HCEC 1CT (cell line): ENCODE measurements at regions not wholly inside any gene's neighbourhood (a gene's known extent, or its start where the extent isn't known, plus 50 kb on each side); places are given as distances from the start of the nearest gene placed in this dataset.
A peak's percentile ranks its signal among the peaks of the same experiment; 100 is the strongest.

Experiments
- DNase-seq: peaks from one replicate; pipeline ENCODE4 v3.0.0-alpha.2; 2017

DNA sequence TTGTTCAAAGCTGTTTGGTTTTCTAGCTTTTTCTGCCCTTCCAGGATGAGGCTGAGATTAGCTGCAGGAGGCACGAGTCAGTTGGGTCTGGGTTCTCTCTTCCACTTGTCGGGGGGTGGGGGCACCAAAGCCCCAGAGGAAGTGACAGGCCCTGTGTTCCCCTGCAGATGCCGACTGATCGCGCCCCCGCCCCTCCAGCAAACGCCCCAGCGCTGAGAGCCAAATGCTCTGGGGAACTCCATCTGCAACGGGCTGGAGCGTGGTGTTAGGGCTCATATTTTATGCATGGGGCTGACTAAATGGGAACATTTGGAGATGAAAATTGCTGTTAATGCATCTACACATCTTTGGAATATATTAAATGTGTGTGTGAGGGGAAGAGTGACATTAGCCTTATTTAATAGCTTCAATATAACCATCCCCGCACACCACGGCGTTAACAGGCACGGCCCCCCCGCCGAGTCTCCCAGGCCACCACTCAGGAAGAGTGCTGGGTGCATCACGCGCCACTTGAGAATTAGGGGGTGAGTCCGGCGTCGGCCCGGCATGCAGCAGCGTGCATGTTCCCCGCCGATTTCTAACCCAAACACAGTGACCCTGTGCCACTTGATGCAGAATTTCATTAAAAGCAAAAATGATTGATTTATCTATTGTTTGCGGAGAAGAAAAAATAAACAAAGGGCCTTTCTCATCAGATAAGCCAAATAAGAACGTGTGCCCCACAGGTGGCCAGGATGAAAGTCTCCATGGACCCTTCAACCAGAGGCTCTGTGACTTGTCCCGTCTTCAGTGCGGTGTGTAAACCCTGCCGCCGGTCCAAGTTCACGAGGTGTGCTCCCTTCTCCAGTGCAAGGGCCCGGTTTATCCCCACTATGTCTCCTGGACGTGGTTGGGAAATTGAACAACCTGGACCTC is 165.0 kb upstream of the RTL1 start:
- DNase-seq, result no peak

DNA sequence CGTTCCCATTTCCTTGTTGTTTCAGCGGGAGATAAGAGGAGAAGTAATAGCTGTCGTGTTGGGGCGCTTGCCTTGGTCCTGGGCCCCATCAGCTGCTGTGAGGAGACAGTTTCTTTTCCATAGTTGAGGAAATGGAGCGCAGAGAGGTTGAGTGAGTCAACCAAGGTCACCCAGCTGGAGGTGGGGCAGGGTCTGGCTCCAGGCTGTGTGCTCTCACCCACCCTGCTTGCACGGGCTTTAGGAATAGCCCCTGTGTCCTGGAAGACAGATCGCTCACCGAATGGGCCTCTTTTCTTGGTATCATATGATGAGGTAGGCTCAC is 165.7 kb upstream of the RTL1 start:
- no peak for DNase-seq

DNA sequence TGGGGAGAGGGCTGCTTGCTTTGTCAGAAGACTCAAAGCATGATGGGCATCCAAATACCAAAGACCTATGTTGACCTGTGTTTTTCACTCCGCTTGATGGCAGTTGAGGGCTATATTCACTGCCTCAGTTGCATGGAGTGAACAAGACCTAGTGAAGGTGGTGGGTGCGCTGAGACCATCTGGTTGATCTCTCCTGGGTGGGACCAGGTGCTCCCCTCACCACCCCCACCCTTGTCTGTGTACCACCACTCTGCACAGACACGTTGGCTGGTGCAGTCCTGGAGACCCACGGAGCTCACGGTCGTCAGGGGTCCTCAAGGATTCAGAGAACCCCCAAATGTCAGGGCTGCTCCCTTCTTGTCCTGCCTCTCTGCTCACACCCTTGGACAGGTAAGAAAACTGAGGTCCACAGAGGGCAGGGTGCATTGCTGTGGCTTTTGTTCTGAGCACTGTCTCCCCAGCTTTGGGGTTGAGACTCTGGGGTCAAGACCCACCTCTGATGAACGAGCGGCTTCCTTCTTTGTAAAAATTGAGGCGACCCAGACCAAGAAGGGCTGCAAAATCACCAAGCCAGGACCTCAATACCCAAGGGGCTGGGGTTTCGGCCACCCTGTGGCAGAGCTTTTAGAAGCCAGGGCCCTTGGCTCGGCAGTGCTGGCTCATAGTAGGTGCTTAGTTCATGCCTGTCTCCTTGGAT is 166.3 kb upstream of the RTL1 start:
- no peak for DNase-seq

DNA sequence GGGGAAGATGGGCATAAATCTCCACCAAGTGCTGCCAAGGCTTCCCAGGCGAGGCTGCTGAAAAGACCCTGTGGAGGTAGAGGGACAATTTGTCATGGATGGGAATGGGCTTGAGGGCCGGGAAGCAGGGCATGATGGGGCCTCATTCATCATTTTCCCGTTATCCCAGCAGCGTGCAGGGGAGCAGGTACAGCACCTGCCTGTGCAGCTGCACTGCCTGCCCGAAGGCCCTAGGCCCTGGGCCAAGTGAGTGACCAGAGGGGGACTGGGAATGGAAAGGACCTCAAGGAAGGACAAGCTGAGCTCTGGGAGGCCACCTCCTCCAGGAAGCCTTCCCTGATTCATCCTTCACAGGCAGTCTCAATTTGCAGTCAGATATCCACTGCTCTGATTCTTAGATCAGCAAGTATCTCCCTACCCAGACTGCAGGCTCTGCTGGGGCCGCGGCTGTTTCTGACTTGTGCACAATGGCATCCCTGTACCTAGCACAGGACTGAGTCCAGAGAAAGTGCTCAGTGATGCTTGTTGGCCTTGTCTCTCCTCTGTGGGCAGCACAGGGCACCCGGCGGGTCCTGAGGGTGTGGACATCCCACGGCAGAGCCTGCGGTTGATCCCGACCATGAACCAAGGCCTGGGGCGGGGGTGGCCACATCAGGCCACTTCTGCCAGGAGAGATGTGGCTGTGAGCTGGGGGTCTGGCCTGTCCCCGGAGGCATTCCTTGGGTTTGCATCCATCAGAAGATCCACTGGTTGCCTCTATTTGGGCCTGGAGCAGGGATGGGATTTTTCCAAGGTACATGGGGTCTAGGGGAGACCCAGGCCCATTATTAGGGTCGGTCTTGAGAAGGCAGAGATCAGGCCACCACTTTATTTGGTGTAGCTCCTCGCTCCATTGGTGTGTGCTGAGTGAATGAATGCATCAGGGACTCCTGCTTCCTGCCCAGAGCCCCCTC is 167.3 kb upstream of the RTL1 start:
- no peak for DNase-seq

DNA sequence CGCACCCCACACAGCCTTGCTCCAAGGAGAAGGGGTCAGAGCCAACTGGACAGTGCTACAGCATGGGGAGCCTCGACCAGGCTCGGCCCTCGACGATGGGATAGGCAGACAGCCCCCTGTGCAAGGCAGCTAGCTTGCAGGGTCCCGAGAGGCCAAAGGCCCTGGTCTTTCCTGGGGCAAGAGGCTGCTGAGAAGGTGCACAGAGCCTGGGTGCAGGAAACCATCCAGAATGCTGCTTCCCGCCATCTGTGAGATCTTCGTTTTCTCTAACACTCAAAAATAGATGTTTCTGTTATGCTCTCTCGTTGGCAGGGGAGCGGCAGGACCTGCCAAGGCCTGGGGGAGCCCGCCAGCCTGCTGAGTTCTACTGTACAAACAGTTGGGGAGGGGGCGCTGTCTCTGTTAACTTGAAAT is 168.0 kb upstream of the RTL1 start:
- DNase-seq, result no peak

DNA sequence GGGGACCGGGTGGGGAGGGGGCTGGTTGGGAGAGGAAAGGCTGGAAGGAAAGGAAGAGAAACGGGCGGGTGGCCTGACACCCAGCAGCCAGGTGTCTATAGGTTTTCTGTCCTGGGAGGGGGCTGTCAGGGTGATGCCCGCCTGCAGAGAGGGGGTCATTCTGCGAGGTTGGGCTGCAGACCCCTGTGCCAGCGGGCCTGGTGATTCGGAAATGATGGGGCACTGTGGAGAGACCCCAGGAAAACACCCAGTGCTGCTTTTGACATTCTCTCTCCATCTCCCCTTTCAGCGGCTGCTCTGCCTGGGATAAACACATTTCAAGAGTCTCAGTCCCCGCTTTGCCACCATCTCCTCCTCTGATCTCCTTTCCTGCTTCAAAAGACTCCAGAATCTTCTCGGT is 168.5 kb upstream of the RTL1 start:
- DNase-seq, result no peak

DNA sequence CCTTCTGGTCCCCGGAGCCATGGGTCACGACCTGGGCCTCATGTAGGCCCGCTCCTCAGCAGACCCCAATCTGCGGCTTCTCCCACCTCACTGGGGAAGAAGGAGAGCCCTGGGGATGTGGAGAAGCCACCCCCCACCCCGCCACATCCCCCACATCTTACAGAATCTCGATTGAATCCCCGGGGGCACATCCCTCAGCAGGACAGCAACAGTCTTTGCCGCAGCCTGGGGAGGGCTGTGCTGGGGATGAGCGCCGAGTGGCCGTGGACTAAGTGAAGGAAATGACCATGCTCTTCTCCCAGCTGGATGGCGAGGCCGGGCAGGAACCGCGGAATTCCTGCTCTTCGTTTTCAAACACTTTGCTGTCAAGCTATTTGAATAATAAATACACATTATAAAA is 169.0 kb upstream of the RTL1 start:
- no peak for DNase-seq

DNA sequence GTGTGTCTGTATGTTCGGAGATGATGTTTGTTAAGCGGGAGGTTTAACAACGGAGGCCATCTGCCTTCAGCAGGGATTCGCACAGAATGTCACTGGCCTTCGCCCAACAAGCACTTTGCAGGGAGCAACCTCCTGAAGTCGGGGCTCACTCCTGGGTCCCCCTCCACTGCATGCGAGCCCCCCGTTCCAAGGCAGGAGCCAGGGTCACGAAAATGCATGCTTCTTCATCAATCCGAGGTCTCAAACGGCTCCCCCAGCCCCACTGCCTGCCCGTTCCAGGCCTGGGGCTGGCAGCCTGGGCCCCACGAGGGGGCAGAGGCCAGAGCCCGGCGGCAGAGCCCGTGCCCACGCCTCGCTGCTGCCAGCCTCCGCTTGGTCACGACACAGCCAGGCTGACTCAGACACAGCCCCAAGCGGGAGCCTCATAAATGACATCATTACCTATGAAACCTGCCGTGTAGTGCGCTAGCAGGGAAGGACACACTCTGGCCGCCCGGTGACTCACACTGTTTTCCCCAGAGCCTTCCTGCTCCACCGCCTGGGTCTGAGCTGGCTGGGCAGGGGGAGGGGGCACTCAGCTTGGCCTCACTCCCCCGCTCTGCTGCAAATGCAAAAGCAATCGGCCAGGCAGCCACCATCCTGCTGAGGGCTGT is 169.5 kb upstream of the RTL1 start:
- DNase-seq, result peak; percentile 80

DNA sequence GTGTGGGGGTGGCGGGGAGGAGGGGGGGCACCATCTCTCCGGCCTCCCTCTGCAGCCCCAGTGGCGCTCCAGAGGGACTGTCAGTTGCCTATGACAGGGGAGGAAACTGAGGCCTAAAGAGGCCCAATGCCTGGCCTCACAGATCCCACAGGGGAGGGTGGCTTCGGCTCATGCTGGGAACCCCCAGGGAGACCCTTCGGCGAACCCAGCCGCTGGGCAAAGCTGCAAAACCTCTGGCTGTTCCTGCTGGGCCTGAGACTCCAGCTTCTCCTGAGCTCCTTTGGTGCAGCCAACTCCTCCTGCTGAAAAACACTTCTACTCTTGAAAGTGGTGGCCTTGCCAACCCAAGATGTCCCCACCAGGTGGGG is 170.1 kb upstream of the RTL1 start:
- no peak for DNase-seq

DNA sequence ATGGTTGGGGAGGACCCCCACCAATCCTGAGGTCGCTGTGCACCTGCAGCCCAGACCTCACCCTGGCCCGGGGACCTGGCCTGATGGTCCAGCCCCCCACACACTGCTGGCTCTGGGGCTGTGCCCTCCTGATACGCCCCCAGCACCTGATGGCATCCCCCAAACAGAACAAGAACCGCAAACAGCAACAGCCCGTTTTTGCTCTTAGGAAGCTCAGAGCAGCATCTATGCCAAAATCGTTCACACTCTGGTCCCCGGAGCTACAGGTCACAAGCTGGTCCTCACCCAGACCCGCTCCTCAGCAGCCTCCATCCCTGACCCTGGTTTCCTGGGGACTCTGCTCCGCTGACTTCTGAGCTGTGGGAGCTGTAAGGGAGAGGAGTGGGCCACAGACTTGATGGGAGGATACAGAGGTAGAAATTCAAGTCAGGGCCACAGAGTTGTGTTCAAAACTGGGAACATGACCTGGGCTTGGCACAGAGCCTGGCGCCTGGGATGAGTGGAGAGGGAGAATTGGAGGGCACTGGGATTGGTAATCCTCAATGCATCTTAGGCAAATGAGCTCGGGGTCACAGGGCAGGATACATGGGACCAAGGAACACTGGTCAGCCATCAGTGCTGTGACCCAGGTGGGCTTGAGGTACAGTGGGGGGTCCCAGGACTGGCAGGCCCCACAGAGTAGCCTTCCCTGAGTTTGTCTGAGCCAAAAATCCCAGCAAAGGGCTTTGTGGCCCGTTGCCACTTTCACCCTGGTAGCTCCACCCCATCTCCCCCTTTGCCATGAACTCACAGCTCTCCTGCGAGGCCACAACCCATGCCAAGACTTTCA is 170.9 kb upstream of the RTL1 start:
- no peak for DNase-seq

DNA sequence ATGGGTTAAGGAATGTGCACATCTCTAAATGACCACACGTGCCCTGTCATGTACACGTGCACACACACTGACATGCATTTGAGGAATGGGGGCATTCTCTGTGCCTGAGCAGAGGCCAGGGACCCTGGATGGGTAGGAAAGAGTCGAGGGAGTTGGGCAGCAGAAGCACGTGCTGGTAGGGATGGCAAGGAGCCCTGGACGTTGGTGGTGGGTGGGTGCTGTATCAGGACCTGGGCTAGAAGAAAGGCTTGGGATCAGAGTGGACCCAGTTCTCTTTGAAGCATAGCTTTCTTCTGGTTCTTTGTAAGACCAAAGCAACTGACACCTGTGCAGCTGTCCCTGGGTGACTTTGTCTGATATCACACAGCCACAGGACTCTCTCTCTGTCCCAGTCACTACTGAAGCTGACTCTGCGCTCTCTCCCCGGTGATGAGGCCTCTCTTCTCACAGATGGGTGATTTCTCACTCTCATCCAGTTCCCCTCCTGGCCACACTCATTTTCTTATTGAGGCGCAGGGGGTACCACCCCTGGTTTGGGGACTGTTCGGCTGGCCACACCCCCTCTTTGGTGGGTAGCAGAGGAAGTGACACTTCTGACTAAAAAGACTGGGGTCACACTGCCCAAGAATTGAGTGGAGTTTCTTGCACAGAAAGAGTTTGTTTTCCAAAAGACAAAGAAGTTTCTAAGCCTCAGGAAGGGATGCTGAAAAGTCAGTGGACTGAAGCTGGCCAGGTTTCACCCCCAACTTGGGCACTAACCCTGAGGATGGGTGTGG is 171.7 kb upstream of the RTL1 start:
- DNase-seq, result no peak

DNA sequence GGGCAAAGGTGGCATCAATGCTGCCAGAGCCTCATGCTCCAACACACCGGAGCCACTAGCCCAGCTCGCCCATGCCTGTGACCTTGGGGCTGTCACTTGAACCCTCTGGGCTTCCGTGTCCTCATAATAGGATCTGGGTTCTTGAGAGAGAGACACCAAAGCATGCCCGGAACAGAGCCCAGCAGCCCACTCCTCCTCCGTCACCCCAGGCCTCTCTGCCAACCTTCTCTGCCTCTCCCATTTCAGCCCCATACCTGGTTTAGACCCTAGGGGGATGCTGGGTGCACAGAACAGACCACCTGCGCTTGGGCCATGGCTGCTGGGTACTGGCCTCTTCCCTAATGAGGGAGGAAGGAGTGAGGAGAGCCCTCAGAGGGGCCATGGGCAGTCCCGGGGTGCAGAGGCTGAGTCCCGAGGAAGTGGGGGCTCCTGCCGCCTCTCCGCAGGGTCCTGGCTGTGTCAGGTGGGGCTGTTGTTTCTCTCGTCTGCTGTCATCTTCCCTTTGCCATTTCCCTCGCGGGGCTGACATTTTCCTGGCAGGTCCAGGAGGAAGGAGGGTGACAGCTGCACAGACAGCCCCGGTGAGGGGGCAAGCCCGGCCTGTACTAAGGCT is 172.4 kb upstream of the RTL1 start:
- no peak for DNase-seq

DNA sequence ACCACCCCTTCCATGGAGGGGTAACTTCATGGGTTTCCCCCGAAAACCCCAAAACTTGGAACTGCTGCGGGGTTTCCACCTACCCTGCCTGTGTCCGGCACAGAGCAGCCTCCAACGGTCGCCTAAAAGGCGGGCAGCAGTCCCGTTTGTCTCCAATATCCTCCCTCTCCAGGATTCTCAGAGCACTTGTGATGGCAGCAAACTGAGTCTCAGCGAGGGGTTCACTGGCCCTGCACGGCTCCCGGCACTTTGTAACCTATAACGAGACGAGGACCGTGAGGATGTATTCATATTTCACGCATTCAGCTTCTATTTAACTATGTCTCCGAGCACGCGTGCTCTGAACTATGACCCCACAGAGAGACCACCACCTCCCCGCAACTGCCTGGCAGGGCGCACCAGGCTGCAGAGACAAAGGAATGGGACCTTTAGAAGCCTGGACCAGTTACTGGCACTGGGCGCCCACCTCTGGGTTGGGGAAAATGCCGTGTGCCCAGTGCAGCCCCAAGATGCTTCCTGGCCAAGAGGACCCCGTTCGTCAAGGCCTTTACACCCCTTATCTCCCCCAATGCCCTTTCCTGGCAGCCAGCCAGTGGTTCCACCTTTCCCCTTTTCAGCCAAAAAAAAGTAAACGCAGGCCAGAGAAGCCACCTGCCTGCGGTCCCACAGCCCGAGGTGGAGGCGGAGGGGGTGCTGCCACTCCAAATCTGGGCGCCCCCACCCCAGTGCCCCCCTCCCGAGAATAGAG is 173.1 kb upstream of the RTL1 start:
- no peak for DNase-seq

DNA sequence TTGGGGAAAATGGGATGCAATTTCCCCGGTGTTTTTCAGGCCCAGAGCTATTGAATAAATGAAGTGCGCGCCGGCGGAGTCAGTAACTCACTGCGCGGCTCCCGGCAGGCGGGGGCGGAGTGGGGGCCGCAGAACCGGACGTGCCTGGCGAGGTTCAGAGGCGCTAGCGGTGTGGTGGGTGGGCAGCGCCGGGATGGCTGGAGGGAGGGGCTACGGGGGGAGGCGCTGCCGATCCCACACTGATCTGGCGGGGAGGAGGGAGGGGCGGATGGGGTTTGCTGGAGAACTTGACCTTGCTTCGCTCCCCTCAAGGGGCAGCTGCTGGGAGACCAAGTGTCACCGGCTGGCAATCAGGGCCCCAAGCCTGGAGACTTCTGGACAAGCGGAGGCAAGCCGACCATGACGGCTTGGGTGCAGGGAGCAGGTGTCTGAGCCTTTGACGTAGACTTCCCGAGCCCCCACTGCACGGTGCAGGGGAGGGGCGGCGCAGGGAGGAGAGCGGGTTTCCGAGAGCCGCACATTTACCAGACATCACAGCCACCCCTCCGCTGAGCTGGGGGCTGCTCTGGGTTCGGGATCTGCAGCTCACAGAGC is 174.1 kb upstream of the RTL1 start:
- no peak for DNase-seq

DNA sequence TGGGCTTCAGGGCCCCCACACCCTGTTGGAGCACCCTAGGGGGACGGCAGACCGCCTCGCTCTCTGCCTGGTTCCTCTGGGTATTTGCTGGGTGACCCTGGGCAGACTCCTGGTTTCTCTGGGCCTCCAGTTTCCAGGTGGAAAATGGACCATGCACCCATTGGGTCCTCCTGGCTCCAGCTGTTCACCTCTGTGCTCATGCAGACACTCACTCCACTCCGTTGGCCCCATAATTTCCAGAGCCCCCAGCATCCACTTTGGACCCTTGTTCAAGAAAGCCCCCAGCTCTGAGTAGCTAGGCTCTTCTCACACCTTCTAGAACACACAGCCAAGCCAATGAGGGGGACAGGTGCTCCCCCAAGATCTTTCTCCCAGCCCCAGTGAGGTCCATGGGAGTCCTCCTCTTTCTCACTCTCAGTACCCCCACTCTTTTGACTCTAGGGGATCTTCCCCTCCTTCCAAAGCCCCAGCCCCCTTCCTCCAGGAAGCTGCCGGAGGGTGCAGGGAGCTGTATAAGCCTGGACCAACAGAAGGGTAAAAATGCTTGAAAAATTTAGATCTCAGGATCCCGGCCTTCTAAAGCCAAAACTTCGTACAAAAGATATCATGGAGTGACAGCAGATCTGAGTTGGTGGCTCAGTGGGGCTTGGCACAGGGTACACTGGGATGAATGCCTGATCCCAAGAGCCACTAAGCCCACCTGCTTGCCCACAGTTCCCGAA is 174.8 kb upstream of the RTL1 start:
- no peak for DNase-seq

DNA sequence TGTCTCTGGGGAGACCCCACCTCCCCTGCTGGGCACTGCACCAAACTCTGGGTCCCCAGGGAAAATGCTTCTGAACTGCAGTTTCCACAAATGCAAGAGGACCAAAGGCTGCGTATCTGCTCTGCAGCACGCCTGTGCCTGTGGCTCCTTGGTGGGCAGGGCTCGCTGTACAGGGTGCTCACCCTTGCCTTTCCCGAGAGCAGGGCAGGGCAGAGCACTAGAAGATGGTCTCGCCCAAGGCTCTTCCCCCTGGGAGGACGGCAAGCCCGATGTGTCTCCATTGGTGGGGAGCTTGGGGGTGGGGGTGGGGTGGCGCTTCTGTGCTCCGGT is 175.3 kb upstream of the RTL1 start:
- DNase-seq, result no peak

DNA sequence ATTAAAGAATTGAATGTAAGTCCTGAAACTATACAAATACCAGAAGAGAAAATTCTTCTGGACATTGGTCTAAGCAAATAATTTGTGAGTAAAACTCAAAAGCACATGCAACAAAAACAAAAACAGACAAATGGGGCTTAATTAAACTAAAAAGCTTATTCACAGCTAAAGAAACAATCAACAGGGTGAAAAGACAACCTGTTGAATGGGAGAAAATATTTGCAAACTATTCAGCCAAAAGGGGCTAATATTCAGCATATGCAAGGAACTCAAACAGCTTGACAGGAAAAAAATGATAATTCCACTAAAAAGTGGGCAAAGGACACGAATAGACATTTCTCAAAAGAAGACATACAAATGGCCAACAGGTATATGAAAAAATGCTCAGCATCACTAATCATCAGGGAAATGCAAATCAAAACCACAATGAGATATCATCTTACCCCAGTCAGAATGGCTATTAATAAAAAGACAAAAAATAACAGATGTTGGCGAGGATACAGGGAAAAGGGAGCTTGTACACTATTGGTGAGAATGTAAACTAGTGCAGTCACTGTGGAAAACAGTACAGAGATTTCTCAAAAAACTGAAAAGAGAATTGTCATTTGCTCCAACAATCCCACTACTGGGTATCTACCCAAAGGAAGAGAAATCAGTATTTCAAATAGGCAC is 177.5 kb upstream of the RTL1 start:
- DNase-seq, result no peak

DNA sequence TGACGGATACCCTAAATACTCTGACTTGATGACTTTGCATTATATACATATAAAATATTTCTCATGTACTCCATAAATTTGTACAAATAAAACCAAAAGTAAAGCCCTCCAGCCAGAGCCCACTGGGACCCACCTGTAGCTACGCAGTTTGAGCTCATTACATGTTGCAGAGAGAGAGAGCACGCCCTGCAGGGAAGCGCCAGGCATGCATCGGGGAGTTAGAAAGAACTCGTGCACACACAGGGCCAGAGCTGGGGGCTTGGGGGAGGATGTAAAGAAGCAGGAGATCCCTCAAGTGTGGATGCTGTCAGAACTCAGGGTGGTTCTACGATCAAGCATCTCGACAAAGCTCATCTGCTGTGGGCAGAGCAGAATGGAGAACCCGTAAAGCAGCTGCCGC is 178.5 kb upstream of the RTL1 start:
- no peak for DNase-seq
